NCI-H82 (cell line): ENCODE measurements at regions not wholly inside any gene's neighbourhood (a gene's known extent, or its start where the extent isn't known, plus 50 kb on each side); places are given as distances from the start of the nearest gene placed in this dataset.

Experiments
- DNase-seq: peaks from one replicate; lab custom pipeline; 2025; lab: John Stamatoyannopoulos, UW

DNA sequence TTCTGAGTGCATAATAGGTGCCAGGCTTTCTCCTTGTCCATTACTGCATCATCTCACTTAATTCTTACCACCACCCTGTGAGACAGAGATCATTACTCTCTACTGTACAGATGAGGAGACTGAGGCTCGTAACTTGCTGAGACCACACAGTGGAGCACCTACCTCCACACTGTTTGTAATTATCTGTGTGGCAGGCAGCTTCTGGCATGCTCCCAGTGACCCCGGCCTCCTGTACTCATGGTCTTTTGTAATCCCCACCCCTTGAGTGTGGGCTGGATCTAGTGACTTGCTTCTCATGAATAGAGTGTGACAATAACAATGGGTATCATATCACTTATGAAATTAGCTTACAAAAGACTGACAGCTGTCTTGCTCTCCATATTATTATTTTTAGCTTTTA lies 407.3 kb downstream of the MATN1 start:
- DNase-seq: no peak

DNA sequence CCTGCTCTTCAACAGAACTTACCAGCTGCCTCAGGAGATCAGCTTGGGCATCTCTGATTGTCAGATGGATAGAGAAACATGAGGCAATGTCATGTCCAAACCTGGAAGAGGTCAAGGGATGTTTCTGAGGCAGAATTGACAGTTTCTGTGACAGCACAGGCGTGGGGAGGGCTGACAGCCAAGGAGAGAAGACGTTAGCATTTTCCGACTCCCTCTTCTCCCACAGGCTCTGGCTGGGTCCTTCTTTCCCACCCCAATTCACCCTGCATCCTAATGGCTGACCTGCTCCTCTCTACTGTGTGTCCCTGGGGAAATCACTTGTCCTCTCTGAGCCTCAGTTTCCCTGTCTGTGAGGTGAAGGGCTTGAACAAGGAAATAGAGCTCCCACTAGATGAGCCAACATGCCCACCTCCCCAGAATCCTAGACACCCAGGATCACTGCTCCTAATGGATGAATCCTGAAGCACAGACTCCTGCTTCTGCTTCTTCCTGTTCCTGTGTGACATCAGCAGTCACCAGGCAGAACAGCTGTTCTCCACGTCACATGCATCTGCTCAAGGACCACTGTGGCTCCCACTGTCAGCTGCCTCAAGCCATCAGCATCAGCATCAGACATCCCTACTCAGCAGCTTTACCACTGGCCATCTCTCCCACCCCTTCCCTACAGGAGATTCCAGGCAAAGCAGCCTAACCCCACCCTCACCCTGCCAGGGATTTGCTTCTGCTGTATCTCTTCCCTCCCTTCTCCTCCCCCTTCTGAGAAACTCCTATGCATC lies 408.0 kb downstream of the MATN1 start:
- DNase-seq: peak; percentile 24

DNA sequence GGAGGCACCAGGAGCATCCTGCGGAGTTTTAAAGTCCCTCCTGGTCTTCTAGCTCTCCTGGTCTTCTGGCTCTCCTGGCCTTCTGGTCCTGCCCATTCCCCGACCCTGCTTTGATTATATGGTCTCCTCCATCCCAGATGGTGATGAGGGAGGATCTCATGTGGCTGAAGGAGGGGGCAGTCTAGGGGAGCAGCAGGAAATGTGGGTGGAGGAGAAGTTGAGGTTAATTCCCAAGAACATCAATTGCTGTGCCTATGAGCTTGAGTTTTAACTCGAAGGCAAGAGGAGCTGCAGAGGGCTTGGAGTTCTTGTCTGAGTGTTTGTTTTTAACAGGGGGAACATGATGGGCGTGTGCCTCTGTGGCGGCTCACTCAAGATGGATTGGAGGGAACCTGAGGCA lies 408.8 kb downstream of the MATN1 start:
- DNase-seq: no peak

DNA sequence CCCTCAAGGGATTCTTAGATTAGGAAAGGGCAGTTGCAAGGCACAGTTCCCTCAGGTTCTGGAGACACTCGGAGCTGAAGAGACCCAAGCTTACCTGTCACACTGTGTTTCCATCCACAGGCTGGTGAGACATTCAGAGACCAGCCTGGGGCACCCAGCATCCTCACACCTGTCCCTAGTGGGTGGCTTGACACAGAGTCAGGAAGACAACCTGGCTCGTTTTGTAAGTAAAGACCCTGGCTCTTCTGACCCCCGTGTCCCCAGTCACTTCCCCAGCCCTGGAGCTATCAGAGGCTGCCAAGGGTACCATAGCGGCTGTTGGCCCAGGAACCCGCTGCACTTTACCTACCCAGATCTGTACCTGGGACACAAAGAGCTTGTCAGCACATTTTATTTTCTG lies 409.8 kb downstream of the MATN1 start:
- no peak for DNase-seq

DNA sequence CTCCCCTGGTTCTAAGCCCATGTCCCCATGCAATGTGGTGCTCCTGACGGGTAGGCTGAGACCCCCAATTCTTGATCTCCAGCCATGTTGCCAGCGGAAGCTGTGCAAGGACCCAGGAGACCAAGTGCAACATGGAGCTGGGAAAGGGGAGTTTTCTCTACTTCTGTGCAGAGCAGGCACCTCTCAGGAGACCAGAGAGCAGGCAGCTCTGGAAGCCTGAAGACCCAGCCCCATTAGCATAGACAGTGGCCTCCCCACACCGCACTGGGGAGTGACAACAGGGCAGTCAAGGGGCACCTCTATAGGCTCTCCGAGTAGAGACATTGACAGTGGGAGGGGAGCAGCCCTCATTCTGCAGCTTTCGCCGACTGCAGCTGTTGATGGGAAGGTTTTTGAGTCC lies 410.2 kb downstream of the MATN1 start:
- no peak for DNase-seq

DNA sequence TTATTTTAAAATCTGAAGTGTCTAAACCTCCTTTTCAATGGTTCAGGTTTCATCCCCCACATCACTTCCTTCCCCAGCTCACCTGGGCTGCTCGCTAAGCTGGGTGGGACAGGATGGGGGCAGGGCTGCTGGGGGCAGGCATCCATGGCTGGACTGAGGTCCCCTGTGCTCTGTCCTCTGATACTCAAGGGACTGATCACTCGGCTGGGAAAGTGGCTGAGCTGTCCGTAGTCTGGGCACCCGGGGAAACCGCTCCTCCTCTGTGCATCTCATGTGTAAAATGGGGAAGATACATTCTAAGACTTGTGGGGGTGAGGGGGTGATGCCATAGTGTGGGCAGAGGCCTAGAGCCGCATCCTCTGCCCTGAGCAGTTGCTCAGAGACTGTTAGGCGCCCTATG lies 411.2 kb downstream of the MATN1 start:
- no peak for DNase-seq

DNA sequence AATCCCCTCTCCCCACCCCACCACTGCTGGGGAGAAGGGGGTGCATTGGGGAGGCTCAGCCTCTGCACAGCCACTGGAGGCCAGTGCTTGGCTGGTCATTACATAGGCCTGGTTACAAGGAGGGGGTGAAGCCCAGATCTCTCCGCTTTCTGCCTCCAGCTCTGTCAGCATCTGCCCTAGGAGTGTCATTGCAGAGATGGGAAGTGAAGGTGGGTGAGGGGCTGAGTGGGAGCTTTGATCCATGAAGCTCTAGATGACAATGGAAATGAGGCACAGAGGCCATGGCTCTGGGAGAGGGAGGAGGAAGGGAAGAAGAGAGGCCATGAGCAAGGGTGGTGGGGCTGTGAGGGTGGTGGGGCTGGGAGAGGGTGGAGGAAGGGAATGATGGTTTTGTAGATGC lies 411.6 kb downstream of the MATN1 start:
- DNase-seq: no peak

DNA sequence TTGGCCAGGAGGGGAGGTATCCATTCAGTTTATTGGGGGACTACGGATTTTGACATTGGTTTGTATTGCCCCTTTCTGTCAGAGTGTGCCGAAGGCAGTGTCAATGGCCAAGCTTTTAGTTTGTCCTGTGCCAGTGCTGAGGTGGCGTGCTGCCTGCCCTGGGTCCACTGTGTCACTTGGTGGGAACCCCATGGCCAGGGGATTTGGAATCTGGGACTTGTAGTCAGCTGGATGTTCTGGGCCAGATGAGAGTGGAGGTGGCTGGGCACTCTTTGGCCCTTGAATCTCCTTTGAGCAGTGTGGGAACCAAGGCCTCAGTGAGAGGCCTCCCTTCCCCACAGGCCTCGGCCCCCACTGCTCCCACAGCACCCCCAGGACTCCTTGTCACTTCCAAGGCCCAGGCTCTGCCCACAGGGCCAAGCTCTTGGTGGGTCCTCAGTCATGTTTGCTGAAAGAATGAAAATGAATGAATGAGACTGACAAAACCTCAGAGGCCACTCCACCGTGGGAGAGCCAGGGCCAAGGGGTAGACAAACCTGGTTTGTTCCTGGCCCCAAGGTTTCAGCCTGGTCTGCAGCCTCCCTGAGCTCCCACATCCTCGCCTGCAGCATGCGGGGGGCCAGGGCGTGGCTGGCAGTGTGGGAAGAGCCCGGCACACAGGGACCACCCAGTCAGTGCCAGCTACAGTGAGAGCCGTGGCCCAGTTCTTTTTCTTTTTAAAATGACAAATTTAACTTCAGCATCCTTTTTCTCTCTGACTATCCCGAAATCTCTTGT lies 412.2 kb downstream of the MATN1 start:
- DNase-seq: no peak

DNA sequence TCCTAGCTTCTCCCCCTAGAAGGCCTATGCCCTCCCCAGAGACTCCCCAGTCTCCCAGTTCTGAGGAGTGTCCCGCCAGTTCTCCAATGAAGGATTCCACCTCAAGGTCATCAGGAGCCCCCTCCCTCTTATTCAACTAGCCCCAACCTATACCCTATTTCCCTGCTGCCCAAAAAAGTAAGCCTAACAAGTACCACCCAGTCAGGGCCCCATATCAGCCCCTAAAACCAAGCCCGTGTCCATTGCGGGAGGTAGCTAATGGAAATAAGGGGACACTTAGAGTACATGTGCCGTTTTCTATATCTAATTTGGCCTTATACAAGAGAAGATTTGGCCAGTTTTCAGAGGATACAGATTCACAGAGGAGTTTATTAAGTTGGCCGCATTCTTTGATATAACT lies 416.2 kb downstream of the MATN1 start:
- DNase-seq: no peak

DNA sequence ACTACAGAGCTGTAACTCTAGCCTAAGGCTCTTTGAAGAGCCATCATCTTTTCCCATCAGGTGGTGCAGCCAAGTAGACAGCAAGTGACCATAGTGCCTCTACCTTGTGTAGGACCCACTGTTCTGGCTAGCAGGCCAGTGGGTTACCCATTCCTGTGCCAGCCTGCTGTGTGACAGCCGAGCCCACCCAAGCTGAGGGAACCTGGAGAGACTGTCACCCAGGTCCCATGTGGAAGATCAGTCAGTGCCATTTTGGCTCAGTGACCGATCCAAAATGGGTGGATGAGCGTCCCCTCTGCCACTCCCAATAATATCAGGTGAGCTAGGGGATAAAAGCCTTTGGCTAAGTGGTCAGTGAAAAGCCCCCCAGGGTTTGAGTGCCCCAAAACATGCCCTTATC lies 417.9 kb downstream of the MATN1 start:
- DNase-seq: no peak

DNA sequence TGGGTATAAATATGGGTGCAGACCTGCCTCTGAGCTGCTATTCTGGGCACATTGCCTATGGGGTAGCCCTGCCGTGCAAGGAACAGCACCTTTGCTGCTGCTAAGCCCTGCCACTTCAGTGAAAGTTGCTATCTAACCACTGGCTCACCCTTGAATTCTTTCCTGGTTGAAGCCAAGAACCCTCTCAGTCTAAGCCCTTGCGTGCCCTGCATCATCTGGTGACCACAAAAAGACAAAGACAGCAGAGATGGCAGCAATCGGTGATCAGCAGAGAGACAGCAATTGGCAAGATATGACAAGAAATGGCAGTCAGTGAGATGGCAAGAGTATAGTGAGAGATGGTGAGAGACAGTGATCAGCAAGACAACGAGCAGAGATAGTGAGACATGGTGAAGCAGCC lies 418.3 kb downstream of the MATN1 start:
- no peak for DNase-seq

DNA sequence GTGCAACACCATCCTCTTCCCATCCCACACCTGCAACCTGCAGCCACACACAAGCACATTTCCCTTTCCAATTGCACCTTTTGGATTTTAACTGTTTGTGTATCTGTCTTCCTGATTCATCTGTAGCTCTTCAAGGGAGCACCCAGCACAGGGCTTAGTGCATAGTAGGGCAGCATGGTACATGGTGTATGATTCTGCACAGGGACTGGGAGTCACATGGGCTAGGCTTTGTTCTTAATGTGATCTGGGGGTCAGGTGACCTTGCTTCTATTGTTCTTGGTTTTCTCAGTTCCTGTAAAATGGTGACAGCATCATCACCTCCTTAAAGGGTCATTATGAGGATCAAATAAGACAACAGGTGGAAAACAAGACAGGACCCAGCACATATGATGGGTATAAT lies 419.3 kb downstream of the MATN1 start:
- no peak for DNase-seq

DNA sequence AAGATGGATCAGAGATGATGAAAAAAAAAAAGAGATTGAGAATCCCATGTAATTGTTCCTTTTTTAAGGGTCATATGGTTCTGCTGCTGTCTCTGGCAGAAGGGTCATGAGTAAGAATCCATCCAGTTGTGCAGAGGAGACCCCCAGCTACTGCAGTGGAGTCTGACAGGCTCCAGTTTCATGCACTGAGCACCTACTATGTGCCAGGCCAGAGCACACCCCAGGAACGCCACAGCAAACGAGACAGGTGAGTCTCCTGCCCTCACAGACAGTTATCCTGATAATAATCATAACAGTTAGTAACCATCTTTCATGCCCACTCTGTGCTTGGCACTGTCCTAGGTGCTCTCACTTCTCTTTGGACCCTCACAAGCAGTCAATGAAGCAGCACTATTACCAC lies 420.0 kb downstream of the MATN1 start:
- no peak for DNase-seq

DNA sequence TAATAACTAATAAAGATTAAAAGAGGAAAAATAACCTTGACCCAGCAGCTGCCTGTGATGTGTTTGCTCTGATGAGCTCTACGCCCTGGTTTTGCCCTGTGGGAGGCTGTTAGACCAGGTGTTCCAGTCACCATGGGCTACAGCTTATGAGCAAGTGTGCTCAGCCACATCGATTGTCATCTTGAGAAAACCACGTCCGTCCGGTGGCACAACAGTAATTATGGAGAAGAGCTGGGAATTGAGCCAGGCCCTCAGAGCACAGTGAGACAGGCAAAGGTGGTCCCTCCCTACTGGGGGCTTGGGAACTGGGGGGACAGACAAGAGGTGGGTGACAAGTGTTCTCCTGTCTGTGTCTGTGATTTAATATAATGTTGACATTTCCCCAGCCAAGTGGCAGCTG lies 420.5 kb downstream of the MATN1 start:
- DNase-seq: no peak

DNA sequence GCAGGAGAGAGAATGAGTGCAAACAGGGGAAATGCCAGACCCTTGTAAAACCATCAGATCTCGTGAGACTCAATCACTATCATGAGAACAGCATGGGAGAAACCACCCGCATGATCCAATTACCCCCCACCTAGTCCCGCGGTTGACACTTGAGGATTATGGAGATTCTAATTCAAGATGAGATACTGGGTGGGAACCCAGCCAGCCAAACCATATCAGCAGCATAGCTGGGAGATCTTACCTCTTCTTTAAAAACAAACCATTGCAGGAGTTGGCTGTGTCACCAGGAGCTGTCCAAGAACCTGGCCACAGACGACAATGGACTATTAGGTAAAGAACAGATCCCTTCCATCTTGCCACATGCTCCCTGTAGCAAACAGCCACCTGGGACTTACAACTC lies 422.7 kb downstream of the MATN1 start:
- peak; percentile 77 for DNase-seq

DNA sequence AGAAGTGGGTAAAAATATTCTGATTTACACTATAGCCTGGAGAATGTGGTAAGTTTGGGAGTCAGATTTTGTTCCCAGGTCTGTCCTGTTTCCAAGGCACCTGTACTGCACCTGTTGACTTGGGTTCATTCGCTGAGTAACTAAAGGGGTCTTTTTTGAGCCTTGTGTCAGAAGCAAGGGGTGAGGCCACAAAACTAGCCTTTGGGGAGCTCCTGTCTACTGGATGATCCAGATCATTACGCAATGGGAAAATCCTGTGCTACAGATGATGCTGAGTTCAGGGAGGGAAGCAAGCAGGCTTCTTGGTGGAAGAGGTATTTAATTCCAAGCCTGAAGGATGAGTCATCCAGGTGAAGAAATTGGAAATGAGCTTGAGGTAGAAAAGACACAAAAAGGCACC lies 424.0 kb downstream of the MATN1 start:
- DNase-seq: no peak

DNA sequence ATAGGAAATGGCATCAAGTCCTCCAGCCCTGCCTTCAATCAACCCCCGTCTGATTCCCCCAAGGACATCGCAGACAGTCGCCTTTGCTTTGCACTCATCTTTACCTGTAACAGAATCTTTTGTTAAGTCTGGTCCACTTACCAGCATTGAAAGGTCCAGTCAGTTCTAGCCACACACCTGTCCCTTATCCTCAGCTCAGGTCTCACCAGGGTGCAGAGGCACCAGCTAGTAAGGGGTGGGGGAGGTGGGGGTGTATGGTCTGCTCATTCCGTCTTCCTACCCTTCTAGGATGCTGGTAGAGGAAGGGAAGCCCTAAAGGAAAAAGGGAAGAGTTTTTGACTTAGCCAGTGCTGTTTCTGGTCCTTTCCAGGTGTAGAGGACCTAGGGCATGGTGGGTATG lies 427.7 kb downstream of the MATN1 start:
- DNase-seq: no peak

DNA sequence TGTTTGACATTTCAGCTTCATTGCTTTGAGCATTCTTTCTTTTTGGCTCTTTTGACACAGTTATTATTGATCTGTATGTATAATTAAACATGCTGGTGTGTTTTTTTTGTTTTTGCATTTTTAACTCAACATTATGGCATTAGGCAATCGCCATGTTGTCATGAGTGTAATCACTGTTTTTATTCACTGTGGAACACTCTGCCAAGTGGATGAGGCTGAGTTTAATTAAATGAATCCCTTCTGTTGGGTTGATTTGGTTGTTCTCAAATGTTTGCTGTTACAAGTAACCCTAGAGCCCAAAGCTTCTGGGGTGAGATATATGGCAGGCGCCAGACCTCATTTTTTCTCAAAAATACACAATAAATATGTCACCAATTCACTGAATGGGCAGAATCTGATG lies 428.1 kb downstream of the MATN1 start:
- no peak for DNase-seq

DNA sequence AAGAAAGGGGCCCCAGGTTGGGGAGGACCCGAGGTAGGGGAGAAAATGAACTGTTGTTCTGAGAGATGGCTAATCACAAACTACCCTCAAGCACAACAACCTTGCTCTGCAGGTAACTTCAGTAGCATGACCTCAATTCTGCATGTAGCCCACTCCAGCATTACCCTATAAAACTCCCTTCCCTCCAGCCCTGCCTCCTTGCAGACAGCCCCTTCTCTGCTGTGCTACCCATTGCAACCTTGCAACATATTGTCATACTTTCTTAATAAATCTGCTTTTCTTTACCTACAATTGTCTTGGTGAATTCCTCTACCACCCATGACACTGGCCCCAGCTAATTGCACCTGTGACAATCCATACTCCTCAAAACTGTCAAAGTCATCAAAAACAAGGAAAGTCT lies 428.9 kb downstream of the MATN1 start:
- no peak for DNase-seq

DNA sequence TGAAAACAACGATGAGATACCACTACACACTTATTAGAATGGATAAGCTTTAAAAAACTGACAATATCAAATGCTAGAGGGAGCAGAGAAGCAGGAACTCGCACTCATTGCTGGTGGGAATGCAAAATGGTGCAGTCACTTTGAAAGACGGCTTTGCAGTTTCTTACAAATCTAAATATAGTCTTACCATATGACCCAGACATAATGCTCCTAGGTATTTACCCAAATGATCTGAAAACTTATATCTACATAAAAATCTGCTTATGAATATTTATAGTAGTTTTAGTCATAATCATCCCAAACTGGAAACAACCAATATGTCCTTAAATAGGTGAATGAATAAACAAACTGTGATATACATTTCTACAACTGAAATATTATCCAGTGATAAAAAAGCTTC lies 430.9 kb downstream of the MATN1 start:
- DNase-seq: no peak

DNA sequence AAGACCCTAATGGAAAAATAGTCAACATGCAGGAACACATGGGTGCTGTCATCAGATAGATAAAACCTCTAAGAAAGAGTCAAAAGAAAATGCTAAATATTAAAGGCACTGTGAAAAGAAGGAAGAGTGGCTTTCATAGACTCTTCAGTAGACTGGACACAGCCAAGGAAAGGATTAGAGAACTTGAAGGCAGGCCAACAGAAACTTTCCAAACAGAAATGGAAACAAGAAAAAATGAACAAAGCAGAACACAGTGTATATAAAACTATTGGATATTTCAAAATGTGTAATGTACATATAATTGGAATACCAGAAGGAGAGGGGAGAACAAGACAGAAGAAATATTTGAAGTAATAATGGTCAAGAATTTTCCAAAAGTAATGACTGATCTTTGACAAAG lies 431.9 kb downstream of the MATN1 start:
- DNase-seq: no peak

DNA sequence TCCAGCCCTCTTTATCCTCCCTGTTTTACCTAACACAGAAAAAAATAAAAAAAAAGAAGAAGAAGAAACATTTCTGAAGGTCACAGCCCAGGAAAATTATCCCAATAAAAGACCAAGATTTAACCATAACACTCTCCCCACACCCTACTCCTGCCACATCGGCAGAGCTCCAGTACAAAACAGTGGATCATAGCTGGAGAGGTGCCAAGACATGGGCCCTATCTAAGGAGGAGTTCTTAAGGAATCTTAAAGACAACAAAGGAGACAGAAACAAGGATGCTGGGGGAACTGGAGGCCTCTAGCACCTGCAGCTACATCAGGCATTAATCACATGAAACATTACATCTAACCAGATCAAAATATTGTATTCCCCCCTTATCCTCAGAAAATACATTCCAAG lies 432.8 kb downstream of the MATN1 start:
- DNase-seq: no peak

DNA sequence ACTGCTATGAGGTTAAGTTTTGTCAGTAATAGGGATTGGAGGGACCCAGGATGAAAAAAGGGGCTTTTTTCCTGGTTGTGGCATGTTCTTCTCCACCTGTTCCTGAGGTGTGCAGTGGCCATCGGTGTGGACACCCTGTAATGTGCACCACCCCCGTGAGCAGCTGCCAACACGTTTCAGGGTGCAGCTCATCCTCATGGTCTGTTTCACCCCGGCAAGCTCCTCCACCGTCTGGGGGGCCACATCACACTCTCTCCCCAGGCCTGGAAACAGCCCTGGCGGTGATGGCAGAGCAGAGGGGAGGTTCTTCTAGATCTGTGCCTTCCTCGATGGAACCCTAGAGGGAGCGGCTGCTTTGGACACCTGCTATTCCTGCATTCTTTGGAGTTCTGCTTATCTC lies 435.4 kb downstream of the MATN1 start:
- DNase-seq: no peak
